NCI-H1092 (cell line): ENCODE measurements at regions not wholly inside any gene's neighbourhood (a gene's known extent, or its start where the extent isn't known, plus 50 kb on each side); places are given as distances from the start of the nearest gene placed in this dataset.

Source experiments
- DNase-seq: peaks from one replicate; lab custom pipeline; 2025; lab: John Stamatoyannopoulos, UW

- DNase-seq: no peak
These were observed 88.6 kb upstream of the RCN1 start for GRCh38 chr11:32002311-32002710.

GRCh38 chr11:31997955-31998354, 92.9 kb upstream of the RCN1 start:
- no peak for DNase-seq

- DNase-seq: no peak
These were observed 94.6 kb upstream of the RCN1 start for GRCh38 chr11:31996159-31996881.

- DNase-seq: no peak
These were observed 95.3 kb upstream of the RCN1 start for GRCh38 chr11:31995525-31996094.

- no peak for DNase-seq
These were observed 95.8 kb upstream of the RCN1 start for GRCh38 chr11:31995032-31995431.

GRCh38 chr11:31987118-31988005, 103.5 kb upstream of the RCN1 start:
- DNase-seq: no peak

GRCh38 chr11:31986201-31986889, 104.5 kb upstream of the RCN1 start:
- DNase-seq: no peak

- no peak for DNase-seq
These were observed 109.4 kb upstream of the RCN1 start for GRCh38 chr11:31981457-31981856.

GRCh38 chr11:31977343-31977742, 113.5 kb upstream of the RCN1 start:
- no peak for DNase-seq

- DNase-seq: no peak
These were observed 116.3 kb upstream of the RCN1 start for GRCh38 chr11:31974366-31975136.

- DNase-seq: no peak
These were observed 117.7 kb upstream of the RCN1 start for GRCh38 chr11:31973172-31973571.

- DNase-seq: no peak
These were observed 118.3 kb upstream of the RCN1 start for GRCh38 chr11:31972623-31973022.

GRCh38 chr11:31969359-31969702, 121.5 kb upstream of the RCN1 start:
- no peak for DNase-seq

GRCh38 chr11:31968461-31969358, 122.2 kb upstream of the RCN1 start:
- DNase-seq: no peak

GRCh38 chr11:31967404-31968130, 123.3 kb upstream of the RCN1 start:
- DNase-seq: no peak

- no peak for DNase-seq
These were observed 124.0 kb upstream of the RCN1 start for GRCh38 chr11:31966846-31967245.

GRCh38 chr11:31964181-31964580, 126.7 kb upstream of the RCN1 start:
- DNase-seq: no peak

- DNase-seq: no peak
These were observed 130.7 kb upstream of the RCN1 start for GRCh38 chr11:31960126-31960525.

- no peak for DNase-seq
These were observed 131.2 kb upstream of the RCN1 start for GRCh38 chr11:31959716-31960115.
